ENCODE measurements at regions not wholly inside any gene's neighbourhood (a gene's known extent, or its start where the extent isn't known, plus 50 kb on each side); places are given as distances from the start of the nearest gene placed in this dataset.
A peak's percentile ranks its signal among the peaks of the same experiment; 100 is the strongest.
"Not testable (repeated sequence)": the region's sequence is repeated elsewhere in the genome, so short reads cannot be mapped to it uniquely, and the experiment has no call there.

GRCh38 chr4:150023489-150023888 is 54.8 kb upstream of the DCLK2 start:
- DNase-seq (ENCODE audit: low read depth in 2 of 2) = peak in 1 of 2 donors; percentile 8

GRCh38 chr4:150026987-150027386 is 51.3 kb upstream of the DCLK2 start:
- not testable (repeated sequence) for DNase-seq (ENCODE audit: low read depth in 2 of 2)
